ENCODE measurements at regions not wholly inside any gene's neighbourhood (a gene's known extent, or its start where the extent isn't known, plus 50 kb on each side); places are given as distances from the start of the nearest gene placed in this dataset.

DNA sequence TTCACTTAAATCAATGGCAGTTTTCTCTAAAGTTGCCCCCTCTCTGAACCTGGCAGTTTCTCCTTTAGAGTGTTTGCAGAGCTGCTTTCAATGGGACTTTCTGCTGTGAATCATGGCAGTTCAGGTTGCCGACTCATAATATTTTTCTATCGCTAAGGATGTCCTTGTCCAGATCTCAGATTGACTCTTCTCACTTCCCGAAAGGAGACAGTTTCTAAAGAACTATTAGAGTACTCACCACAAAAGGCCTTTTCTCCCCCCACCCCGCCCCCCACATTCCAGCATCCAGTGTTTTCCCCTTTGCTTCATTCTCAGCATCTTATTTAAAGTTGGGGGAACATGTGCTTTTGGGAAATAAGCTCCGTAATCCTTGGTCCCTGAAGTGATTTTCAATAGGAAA lies 443.5 kb upstream of the KLF4 start:
- H3K9me3 ChIP-seq, result no peaks in the 10 kb centered on the region

DNA sequence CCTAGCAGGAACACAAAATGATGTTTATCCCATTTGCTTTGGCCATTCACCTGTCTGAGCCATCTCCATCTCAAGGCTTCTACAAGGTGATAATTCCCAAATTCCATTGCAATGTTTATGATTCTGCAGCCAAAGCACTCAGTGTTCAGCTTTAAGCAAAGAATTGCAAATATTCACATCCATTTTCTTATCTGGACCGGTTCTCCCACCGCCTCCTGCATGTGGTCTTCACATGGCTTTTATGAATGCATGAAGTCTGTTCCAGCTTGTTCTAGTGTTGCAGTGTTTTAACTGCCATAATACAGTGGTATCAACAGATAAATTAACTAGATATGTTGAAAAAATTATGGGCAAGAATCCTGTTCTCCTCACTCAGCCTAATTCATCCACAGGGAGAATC lies 443.0 kb upstream of the KLF4 start:
- WGBS, 2 donors, result 68 to 77% methylated on average over 2 of the region's 2 CpGs
- H3K9me3 ChIP-seq, result no peaks in the 10 kb centered on the region
- no peaks in the 10 kb centered on the region for H3K36me3 ChIP-seq

More for the DNA sequence above, 443.5 kb upstream of the KLF4 start:
- Histone ChIP-seq H3K27me3 (peaks cover 0 to 9% (median 0%) of the 10 kb centered on the region in 7 donors), H3K4me1 (peaks cover 0 to 24% (median 0%) of the 10 kb centered on the region in 9 donors), H3K36me3 (no peaks in the 10 kb centered on the region), H3K27ac (no peak overlapping the region), H3K4me3 (no peak overlapping the region)
- TF ChIP-seq, protein P1, sequence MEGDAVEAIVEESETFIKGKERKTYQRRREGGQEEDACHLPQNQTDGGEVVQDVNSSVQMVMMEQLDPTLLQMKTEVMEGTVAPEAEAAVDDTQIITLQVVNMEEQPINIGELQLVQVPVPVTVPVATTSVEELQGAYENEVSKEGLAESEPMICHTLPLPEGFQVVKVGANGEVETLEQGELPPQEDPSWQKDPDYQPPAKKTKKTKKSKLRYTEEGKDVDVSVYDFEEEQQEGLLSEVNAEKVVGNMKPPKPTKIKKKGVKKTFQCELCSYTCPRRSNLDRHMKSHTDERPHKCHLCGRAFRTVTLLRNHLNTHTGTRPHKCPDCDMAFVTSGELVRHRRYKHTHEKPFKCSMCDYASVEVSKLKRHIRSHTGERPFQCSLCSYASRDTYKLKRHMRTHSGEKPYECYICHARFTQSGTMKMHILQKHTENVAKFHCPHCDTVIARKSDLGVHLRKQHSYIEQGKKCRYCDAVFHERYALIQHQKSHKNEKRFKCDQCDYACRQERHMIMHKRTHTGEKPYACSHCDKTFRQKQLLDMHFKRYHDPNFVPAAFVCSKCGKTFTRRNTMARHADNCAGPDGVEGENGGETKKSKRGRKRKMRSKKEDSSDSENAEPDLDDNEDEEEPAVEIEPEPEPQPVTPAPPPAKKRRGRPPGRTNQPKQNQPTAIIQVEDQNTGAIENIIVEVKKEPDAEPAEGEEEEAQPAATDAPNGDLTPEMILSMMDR (IDR thresholded peaks at IDR 0.05), result no peak
- no peak for ATAC-seq
- DNase-seq, result no peak
- 71 to 72% methylated on average over 5 of the region's 5 CpGs for WGBS, 2 donors
- intact Hi-C loops (cut with DNase I), result no loop called here

DNA sequence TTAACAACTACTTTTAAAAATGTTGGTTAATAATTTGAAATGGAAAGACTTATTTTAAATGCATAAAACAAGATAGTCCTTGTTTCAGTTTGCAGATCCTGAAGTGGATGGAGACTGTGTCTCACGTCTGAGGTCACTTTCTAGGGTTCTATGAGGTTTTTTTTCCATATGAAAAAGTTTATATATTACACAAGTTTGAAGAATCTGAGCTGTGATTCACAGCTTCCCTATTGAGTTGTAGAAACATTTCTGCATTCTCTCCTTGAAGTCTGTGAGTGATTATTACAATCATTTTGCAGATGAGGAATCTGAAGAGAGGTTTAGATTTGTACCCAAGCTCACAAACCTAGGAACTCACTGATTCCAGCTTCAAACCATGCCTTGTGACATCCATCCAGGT lies 442.5 kb upstream of the KLF4 start:
- DNase-seq, result no peak
- Histone ChIP-seq H3K4me3 (no peak overlapping the region), H3K4me1 (peaks cover 0 to 24% (median 0%) of the 10 kb centered on the region in 9 donors), H3K27ac (no peak overlapping the region), H3K9me3 (no peaks in the 10 kb centered on the region), H3K27me3 (peaks cover 0 to 9% (median 0%) of the 10 kb centered on the region in 7 donors), H3K36me3 (no peaks in the 10 kb centered on the region)
- TF ChIP-seq, protein P1 (IDR thresholded peaks at IDR 0.05), result no peak
- intact Hi-C loops (cut with DNase I), result no loop called here
- 72 to 83% methylated on average over 1 of the region's 1 CpG for WGBS, 2 donors
- no peak for ATAC-seq

More for the DNA sequence above, 443.0 kb upstream of the KLF4 start:
- DNase-seq (no peak), ATAC-seq (no peak)
- TF ChIP-seq, protein P1 (IDR thresholded peaks at IDR 0.05), result no peak
- no peak overlapping the region for H3K4me3 ChIP-seq
- peaks cover 0 to 9% (median 0%) of the 10 kb centered on the region in 7 donors for H3K27me3 ChIP-seq
- no peak overlapping the region for H3K27ac ChIP-seq
- peaks cover 0 to 24% (median 0%) of the 10 kb centered on the region in 9 donors for H3K4me1 ChIP-seq
- intact Hi-C loops (cut with DNase I), result no loop called here

GRCh38 chr9:107931071-107931715 lies 441.6 kb upstream of the KLF4 start:
- peaks cover 0 to 24% (median 0%) of the 10 kb centered on the region in 9 donors for H3K4me1 ChIP-seq
- H3K27ac ChIP-seq, result no peak overlapping the region
- DNase-seq, result no peak
- H3K9me3 ChIP-seq, result no peaks in the 10 kb centered on the region
- intact Hi-C loops (cut with DNase I), result loop anchor here in 1 of 10 donors (1.0 kb wide), 1 partner anchor 97 kb away; no protein-coding TSS in a partner anchor
- WGBS, 2 donors, result 75 to 82% methylated on average over 8 of the region's 8 CpGs
- H3K27me3 ChIP-seq, result peaks cover 0 to 9% (median 0%) of the 10 kb centered on the region in 7 donors
- no peaks in the 10 kb centered on the region for H3K36me3 ChIP-seq
- TF ChIP-seq, protein P1 (IDR thresholded peaks at IDR 0.05), result no peak
- ATAC-seq, result no peak
- no peak overlapping the region for H3K4me3 ChIP-seq

Measured in heart right ventricle (tissue), 16 donors.